NCI-H748 (cell line): ENCODE measurements at regions not wholly inside any gene's neighbourhood (a gene's known extent, or its start where the extent isn't known, plus 50 kb on each side); places are given as distances from the start of the nearest gene placed in this dataset.
"Not testable (repeated sequence)": the region's sequence is repeated elsewhere in the genome, so short reads cannot be mapped to it uniquely, and the experiment has no call there.

Experiments used
- DNase-seq: peaks from one replicate; lab custom pipeline; 2025; ENCODE audit not compliant: unreplicated experiment; lab: John Stamatoyannopoulos, UW

- DNase-seq: no peak
Observed at GRCh38 chr1:88317396-88317795, 366.7 kb upstream of the PKN2 start.

DNA sequence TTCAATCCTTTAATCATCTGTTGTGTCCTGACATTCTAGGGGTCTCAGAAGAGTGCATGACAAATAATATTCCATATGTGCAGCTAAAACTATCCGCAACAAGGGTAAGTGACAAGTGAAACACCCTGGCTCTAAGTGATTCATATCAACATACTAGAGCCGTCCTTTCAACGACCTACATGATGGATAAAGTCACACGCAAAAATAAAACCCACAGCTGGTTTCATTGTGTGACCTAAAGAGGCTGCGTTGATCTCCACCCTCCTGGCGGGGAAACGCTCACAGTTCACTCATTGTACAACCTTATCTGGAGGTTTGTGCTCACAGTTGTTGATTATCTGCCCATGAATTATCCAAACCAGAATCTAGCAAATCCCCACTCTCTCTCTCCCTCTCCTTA is 365.3 kb upstream of the PKN2 start:
- no peak for DNase-seq

DNA sequence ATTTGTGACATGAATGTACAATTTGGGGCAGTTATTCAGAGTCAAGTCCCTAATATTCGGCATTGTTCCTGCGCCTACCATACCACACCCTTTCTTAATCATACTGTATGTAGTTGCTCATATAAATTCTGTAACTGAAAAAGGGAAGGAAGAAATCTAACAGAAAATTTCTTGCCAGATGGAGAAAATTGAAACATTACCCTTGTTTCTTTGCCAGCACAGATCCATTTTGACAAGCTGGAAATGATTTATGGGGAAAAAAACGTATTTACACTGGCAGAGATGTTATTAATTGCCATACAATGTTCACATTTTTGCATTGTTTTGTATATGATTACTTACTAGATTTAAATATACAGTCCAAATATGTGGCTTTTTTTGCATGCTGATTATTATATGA is 363.8 kb upstream of the PKN2 start:
- no peak for DNase-seq

GRCh38 chr1:88321706-88322105 is 362.4 kb upstream of the PKN2 start:
- no peak for DNase-seq

DNA sequence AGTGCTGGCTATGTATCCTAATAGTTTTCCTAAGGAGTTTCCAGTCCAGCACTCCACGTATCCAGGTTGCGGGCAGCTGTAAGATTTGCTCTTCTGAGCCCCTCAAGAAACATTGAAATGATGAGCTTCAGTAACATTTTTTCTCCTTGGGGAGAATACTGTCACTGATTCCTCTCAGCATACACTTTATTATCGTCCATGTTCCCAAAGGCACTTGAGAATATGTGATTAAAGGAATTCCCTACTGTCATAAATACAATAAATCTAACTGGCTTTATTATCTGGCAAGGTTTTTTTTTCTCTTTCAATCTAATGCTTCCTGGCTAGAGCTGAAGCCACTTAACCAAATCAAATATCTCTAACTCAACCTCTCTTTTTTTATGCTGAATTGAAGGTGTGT is 359.2 kb upstream of the PKN2 start:
- no peak for DNase-seq

DNA sequence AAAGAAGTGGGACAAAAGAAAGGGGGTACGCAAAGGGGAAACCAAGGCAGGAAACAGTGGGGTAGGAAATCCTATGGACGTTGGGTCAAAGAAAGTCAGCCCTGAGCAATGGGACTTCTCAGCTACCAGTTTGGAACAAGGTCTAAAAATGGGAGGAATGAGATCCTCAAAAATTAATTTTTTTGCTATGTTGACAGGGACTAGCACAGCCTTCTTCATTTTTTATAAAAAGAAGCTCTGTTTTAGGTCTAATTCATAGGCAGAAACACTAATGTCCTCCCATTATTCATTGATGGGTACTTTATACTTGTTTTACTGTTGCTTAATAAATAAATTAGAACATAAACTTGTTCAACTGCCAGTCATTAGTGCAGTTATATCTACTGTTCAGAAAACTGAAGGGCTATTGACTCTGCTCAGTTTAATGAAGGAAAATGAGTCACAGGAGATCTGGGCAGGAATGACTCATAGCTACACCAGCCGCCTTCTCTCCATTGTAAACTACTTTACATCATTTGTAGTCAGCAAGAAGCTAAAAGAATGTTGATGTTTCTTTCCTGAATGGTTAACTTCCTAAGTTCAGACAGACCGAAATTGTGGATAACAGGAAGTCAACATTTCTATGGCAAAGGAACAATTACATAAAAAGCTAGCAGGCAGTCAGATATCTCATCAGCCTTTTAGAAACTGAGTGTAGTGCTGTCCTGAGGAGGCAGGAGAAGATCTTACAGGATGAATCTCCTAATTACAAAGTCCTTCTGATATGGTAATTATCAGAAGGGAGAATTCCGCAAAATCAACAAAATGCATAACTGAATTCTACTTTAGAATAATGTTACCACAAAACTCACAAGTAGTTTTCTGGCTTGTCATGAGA is 356.4 kb upstream of the PKN2 start:
- DNase-seq: no peak

DNA sequence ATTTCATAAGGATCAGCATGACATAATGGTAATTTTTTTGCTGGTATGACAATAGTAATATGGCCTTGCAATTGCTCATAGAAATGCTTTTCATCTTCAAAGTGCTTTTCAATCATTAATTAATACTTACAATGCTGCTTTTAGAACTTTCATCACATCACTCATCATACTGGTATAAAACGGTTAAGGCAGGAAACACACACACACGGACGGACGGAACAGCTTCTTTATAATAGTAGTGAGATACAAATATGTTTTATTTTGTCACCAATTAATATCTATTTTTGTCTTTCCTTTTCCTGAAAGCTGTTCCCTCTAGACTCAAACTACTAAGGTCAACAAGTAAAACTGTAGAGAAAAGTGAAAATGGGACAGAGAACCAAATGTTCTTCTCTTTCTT is 353.9 kb upstream of the PKN2 start:
- DNase-seq: no peak

- DNase-seq: peak; percentile 53
Observed at GRCh38 chr1:88333086-88333695, 350.9 kb upstream of the PKN2 start.

DNA sequence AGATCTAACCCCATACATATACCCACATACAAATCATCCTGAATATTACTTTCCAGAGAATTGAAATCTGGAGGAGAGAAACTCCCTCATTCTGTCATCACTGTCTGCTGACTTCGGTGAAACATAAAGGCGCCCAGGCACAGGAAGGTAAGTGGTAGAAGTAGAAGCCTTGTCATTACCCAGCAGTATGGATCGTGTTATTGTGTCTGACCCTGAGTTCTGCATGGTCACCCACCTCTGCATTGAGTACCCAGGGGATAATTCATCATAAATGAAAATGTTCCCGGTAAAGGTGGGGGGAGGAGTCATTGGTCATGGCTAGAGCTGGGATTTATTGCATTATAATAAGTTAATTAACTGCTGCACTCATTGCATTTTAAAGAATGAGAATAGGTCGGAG is 342.6 kb upstream of the PKN2 start:
- DNase-seq: peak; percentile 64

DNA sequence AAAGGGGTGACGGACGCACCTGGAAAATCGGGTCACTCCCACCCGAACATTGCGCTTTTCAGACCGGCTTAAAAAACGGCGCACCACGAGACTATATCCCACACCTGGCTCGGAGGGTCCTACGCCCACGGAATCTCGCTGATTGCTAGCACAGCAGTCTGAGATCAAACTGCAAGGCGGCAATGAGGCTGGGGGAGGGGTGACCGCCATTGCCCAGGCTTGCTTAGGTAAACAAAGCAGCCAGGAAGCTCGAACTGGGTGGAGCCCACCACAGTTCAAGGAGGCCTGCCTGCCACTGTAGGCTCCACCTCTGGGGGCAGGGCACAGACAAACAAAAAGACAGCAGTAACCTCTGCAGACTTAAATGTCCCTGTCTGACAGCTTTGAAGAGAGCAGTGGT is 342.0 kb upstream of the PKN2 start:
- not testable (repeated sequence) for DNase-seq

DNA sequence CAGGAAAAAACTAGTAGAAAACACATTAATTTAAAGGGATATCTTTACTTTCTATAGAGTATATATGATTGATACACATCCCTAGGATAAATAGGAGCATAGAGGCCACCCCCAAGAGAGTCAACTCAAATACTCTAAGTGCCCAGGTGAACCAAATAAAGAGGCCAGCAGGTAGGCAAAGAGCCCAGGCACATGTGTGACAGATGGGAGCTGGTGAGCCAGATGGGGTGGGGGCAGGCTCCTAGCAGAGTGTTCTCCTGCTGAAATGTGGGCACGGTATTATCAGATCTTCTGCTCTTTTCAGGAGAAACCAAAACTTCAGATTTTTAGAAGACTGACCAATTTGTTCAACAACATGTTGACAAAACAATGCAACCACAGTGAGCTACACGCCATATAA is 333.4 kb upstream of the PKN2 start:
- DNase-seq: no peak

- DNase-seq: no peak
Observed at GRCh38 chr1:88351960-88352359, 332.1 kb upstream of the PKN2 start.

GRCh38 chr1:88354256-88354655 is 329.8 kb upstream of the PKN2 start:
- no peak for DNase-seq

DNA sequence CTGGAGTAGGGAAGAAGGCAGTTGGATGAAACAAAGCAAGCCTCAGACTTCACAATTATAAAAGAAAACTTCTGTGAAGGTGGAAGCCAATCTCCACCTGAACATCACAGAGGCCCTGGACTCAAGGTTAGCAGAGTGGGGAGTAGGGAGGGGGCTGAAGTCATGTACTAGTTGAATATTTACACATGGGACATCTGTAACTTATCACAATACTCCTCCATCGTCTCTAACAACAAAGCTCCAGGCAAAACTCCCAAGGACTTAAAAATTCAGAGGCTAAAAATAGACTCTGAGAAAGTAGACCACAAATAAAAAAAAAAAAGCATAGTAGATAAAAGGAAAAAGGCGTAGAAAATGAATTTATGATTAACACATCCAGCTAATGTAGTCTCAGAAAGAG is 326.3 kb upstream of the PKN2 start:
- DNase-seq: no peak

DNA sequence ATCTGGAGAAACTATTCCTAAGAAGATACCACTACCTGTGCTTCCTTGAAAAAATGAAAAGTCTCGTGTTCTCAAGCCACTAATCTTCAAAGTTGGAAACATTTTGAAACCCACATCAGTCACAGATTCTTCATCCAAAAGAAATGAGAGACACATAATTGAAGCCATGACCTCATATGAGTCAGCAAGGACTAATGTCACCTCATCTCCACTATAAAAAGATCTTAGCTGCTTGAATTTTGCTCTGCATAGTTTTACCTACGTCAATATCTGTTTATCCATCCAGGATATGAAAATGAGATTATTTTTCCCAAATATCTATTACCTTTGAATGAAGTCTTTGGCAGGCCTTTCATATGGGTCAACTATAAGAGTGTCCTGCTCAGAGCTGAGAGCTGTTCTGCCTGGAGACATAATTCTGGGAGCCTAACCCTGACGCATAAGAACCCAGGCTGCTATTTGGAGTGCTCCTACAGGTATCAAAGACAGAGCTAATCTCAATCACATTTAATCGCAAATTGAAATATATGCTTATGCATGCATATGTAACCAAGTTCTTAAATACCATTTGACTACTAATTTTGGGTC is 312.5 kb upstream of the PKN2 start:
- DNase-seq: no peak

DNA sequence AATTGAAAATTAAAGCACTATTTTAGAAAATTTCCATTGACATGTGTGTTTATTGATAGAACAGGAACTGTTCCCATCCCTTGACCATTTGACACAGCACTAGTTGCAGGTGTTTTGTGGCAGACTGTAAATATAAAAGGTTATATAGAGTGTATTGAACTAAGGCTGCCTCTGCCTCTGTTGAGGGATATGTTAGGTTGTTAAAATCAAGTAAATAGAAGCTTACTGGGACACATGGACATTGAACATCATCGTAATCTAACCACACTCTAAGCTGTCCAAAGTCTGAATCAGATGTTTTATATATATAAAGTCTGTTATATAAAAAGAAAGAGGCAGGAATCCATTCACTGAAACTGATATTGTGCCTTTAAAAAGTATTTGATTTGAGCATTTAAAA is 308.1 kb upstream of the PKN2 start:
- no peak for DNase-seq

- no peak for DNase-seq
Observed at GRCh38 chr1:88376421-88376820, 307.7 kb upstream of the PKN2 start.

- DNase-seq: no peak
Observed at GRCh38 chr1:88378560-88378959, 305.5 kb upstream of the PKN2 start.

GRCh38 chr1:88394958-88395357 is 289.1 kb upstream of the PKN2 start:
- peak; percentile 7 for DNase-seq

- DNase-seq: no peak
Observed at GRCh38 chr1:88398338-88398737, 285.7 kb upstream of the PKN2 start.

DNA sequence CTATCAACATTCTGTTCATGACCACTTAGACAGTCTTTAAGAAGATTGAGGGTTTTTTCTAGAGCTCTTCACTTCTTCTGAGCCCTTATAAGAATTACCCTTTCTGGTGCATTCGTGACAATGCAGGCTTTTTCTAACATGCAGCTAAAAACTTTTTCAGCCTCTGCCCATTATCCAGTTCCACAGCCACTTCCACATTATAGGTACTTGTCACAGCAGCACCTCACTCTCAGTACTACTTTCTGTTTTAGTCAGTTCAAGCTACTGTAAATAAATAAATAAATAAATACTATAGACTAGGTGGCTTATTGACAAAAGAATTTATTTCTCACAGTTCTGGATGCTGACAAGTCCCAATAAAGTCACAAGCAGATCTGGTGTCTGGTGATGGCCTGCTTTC is 284.4 kb upstream of the PKN2 start:
- DNase-seq: no peak

GRCh38 chr1:88401313-88401712 is 282.8 kb upstream of the PKN2 start:
- DNase-seq: no peak
